HL-60 (cell line): ENCODE measurements at regions not wholly inside any gene's neighbourhood (a gene's known extent, or its start where the extent isn't known, plus 50 kb on each side); places are given as distances from the start of the nearest gene placed in this dataset.

Experiments
- DNase-seq, 2 experiments: peaks; one replicate each; pipeline ENCODE4 v3.0.0-alpha.2; 2010 to 2020; ENCODE audit warnings: low read depth in 1 of 2, low spot score in 1 of 2
- H3K27ac ChIP-seq: fragments of 250-450 bp; sonication (Bioruptor Pico); replicated peaks from 2 replicates; pipeline ENCODE4 v1.5.1; 2020; ENCODE audit warnings: mild to moderate bottlenecking, moderate library complexity
- H3K27me3 ChIP-seq: fragments of 250-450 bp; sonication (Bioruptor Pico); 2 replicates; pipeline ENCODE4 v1.5.1; 2021; ENCODE audit warnings: mild to moderate bottlenecking, moderate library complexity; ENCODE audit not compliant: insufficient read depth, poor library complexity, severe bottlenecking
- H3K4me3 ChIP-seq: replicated peaks from 2 replicates; pipeline ENCODE4 v1.5.1; 2011; ENCODE audit warnings: mild to moderate bottlenecking, control low read depth, low read length; ENCODE audit not compliant: insufficient read depth
- CTCF ChIP-seq: IDR thresholded peaks from one replicate; pipeline ENCODE4 v1.5.1; 2011; ENCODE audit warnings: low read length, control low read depth, inconsistent platforms; ENCODE audit not compliant: insufficient read depth
- GABPA ChIP-seq: IDR thresholded peaks from 2 replicates; pipeline ENCODE4 v1.6.1; 2012; ENCODE audit warnings: low read depth
- POLR2AphosphoS5 ChIP-seq: IDR thresholded peaks from 2 replicates; pipeline ENCODE4 v1.6.1; 2012; ENCODE audit warnings: low read depth
- REST ChIP-seq: IDR thresholded peaks from 2 replicates; pipeline ENCODE4 v1.6.1; 2012; ENCODE audit warnings: low read depth; ENCODE audit not compliant: insufficient replicate concordance
- SPI1 ChIP-seq: IDR thresholded peaks from 2 replicates; pipeline ENCODE4 v1.6.1; 2012; ENCODE audit warnings: low read depth, mild to moderate bottlenecking, borderline replicate concordance

DNA sequence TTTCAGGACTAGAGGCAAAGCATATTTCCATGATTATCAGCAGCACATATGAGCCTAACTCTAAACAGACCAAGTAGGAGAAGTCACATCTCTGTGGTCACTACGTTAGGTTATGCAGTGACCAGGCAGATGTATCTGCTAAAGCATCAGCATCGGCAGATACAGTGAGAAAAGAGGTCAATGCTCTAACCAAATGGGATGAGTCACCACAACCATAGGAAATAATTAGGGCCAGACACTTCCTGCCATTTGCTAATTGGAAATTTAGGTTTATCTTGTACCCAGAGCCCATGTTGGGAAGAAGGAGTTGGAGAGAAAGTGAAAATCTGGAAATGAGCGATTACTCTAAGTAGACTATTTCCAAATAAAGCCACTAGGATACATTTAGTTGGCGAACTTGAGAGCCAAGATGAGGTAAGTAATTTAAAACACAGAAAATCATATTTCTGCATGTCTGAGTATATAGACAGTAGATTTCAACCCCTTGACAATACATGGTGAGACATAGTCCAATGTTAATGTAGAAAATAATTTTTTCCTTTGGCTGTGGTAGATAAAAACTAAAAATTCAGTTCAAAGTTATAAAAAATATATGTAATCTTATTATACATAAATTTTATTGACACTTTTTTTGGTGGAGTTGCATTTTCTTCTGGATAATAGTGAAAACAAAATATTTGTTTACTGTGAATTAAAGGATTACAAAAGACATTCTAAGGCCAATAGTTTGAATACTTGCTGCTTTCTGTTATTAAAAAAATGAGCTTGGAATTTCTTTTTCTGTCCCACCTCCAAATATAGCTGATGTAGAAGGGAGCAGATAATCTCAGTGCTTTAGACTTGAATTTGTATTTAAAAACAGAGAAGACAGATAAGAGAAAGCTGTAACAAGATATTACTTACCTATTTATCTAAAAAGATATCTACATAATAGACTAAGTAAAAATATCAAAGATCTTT, 104.4 kb upstream of the CSNK1A1L start:
- DNase-seq: no peak
- H3K4me3 ChIP-seq: no peak overlapping the region
- no peak for TF ChIP-seq GABPA
- TF ChIP-seq SPI1: no peak
- TF ChIP-seq POLR2AphosphoS5: no peak
- TF ChIP-seq REST: no peak
- TF ChIP-seq CTCF: no peak
- no peaks in the 10 kb centered on the region for H3K27me3 ChIP-seq
- no peak overlapping the region for H3K27ac ChIP-seq

DNA sequence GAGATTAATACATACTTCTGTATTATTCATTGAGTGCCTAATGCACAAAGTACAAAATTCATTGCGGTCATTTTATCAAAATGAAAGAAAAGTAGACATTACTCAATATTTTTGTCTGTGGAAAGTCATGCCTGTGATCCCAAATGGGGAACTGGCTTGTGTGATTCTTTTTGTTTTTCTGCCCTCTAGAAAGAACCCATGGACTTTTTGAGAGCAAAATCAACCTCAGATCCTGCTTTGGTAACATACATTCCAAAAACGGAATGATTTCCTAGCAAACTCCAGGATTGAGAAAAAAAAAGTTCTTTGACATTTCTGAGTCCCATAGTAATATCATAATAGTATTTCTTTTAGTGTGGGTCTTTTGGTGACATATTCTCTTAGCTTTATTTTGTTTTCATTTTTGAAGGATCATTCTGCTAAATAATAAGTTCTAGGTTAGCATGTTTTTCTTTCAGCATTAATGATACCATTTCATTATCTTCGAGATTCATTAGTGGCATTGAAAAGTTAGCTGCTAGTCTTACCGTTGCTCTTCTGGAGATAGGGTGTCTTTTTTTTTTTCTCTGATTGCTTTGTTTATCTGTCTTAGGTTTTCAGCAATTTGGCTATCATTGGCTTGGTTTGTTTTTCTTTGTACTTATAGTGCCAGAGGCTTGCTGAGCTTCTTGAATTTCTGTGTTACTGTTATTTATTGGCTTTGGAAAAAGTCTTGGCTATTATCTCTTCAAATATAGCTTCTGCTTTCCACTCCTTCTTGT, 102.4 kb upstream of the CSNK1A1L start:
- DNase-seq: no peak
- H3K4me3 ChIP-seq: no peak overlapping the region
- H3K27me3 ChIP-seq: no peaks in the 10 kb centered on the region
- no peak overlapping the region for H3K27ac ChIP-seq
- no peak for TF ChIP-seq REST
- no peak for TF ChIP-seq GABPA
- no peak for TF ChIP-seq POLR2AphosphoS5
- no peak for TF ChIP-seq CTCF
- 0 out of 2 replicates have a peak, but pooled peaks have one; percentile 2 for TF ChIP-seq SPI1

GRCh38 chr13:37202264-37202663, 96.8 kb upstream of the CSNK1A1L start:
- H3K4me3 ChIP-seq: no peak overlapping the region
- no peak for DNase-seq

More at GRCh38 chr13:37202264-37202663, 96.8 kb upstream of the CSNK1A1L start:
- TF ChIP-seq SPI1: no peak
- no peak for TF ChIP-seq CTCF
- TF ChIP-seq REST: no peak
- no peak for TF ChIP-seq GABPA
- TF ChIP-seq POLR2AphosphoS5: no peak
- Histone ChIP-seq H3K27me3 (no peaks in the 10 kb centered on the region), H3K27ac (no peak overlapping the region)
